ENCODE measurements at regions not wholly inside any gene's neighbourhood (a gene's known extent, or its start where the extent isn't known, plus 50 kb on each side); places are given as distances from the start of the nearest gene placed in this dataset.

DNA sequence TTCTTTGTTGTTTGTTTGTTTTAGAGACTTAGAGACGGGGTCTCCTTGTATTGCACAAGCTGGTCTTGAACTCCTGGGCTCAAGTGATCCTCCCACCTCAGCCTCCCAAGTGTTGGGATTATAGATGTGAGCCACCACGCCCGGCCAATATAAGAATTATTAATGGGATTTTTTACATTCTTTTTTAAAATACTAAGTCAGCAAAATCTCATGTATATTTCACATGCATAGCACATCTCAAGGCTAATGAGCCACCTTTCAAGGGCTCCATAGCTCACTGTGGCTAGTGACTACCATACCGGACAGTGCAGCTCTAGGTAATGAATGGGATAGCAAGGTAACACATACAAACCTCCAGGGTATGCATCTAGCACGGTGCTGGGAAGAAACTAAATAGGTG is 361.4 kb downstream of the SAMD5 start:
- TF ChIP-seq, protein P1, sequence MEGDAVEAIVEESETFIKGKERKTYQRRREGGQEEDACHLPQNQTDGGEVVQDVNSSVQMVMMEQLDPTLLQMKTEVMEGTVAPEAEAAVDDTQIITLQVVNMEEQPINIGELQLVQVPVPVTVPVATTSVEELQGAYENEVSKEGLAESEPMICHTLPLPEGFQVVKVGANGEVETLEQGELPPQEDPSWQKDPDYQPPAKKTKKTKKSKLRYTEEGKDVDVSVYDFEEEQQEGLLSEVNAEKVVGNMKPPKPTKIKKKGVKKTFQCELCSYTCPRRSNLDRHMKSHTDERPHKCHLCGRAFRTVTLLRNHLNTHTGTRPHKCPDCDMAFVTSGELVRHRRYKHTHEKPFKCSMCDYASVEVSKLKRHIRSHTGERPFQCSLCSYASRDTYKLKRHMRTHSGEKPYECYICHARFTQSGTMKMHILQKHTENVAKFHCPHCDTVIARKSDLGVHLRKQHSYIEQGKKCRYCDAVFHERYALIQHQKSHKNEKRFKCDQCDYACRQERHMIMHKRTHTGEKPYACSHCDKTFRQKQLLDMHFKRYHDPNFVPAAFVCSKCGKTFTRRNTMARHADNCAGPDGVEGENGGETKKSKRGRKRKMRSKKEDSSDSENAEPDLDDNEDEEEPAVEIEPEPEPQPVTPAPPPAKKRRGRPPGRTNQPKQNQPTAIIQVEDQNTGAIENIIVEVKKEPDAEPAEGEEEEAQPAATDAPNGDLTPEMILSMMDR (IDR thresholded peaks at IDR 0.05) = no peak
- TF ChIP-seq POLR2A (IDR thresholded peaks at IDR 0.05) = no peak

All from esophagus squamous epithelium (tissue), 4 donors.